Astrocyte of the hippocampus (primary cell): ENCODE measurements at regions not wholly inside any gene's neighbourhood (a gene's known extent, or its start where the extent isn't known, plus 50 kb on each side); places are given as distances from the start of the nearest gene placed in this dataset.
A peak's percentile ranks its signal among the peaks of the same experiment; 100 is the strongest.

Experiments used
- DNase-seq: peaks from one replicate; pipeline ENCODE4 v3.0.0; 2011; ENCODE audit warnings: low read depth, low spot score

GRCh38 chr13:67374391-67374790 lies 144.3 kb upstream of the PCDH9 start:
- DNase-seq = no peak

GRCh38 chr13:67372868-67373464 lies 142.8 kb upstream of the PCDH9 start:
- no peak for DNase-seq

DNA sequence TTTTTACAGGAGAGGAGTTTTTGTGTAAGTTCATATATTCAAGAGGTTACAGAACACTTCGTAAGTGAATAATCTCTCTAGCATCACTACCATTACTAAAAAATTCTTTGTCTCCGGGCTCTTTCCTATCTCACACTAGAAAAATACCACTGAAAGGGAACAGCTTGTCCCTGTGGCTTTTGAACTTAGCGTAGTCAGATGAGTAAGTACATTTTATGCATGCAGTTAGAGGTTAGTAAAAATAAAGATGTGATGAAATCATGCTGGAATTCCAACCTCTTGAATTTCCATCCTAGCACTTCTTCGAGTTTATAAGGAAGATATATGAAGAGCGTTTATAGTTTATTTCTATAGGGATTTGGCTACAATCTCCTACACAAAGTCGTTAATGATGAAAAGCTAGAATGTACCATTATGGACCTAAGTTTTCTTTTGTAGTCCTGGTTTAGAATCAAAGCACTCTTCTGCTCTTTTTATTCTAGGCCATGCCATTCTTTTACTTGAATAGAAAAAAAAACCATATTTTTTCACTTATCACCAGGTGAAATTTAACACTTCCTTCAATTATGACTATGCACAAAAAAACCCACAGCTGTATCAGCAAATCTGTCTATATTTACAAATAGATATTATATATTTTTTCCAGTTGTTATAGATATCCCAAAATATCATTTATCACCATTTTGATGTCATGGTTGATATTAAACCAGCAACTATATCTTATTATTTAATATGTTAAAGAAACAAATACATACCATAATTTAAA lies 139.9 kb upstream of the PCDH9 start:
- peak; percentile 90 for DNase-seq

GRCh38 chr13:67367399-67367798 lies 137.3 kb upstream of the PCDH9 start:
- no peak for DNase-seq

DNA sequence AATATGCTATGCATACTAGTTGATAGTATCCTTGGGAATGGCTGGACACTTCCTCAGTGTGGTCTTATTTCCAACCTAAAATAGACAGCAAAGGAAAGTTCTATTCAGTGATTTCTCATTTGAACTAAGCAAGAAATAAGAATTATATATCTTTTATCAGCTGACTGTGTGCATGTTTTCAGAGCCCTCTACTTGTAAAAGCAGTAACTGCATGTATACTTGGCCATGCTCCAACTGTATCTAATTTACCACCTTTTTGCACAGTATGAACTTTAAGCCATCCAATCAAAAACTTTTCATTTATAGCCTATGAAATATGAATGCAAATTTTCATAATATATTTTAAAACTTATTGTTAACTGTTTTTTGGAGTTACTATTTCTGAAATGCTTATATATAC lies 136.4 kb upstream of the PCDH9 start:
- no peak for DNase-seq

- no peak for DNase-seq
Measured at GRCh38 chr13:67355812-67356476, 125.8 kb upstream of the PCDH9 start.

GRCh38 chr13:67353941-67354340 lies 123.8 kb upstream of the PCDH9 start:
- no peak for DNase-seq

DNA sequence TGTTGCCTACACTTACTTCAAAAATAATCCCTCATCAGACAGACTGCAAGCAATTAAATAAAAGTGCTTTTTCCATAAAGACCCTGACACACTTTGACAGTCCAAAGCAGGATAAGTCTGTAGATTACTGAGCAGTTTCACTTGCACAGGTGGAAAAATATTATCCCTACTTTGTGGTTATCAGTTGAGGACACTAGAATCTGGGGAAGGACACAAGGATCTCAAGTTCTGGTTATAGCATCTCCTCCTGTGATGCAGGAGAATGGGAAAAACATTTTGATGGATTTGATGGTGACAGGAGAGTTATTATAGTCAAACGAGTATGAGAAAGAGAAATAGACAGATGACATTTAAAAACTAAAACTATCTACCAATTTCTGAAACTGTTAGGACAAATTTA lies 122.9 kb upstream of the PCDH9 start:
- DNase-seq = no peak

- no peak for DNase-seq
Measured at GRCh38 chr13:67351909-67352308, 121.8 kb upstream of the PCDH9 start.

DNA sequence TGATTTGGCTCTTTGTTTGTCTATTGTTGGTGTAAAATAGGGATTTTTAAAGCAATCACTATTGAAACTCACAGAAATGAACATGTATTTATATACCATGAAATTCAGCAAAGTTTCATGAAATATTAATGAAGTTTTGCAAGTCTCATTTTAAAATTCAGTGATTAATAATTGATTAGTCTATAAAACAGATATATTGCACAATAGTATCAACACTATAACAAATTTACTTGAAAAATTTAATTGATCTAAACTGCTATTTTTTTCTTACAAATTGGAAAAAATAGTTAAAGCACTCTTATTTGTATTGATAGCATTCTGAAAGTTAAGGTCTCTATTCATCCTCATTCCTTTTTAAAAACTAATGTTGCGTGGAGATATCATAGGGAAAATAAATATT lies 121.0 kb upstream of the PCDH9 start:
- no peak for DNase-seq

- no peak for DNase-seq
Measured at GRCh38 chr13:67343777-67344176, 113.6 kb upstream of the PCDH9 start.

- DNase-seq = no peak
Measured at GRCh38 chr13:67341406-67341805, 111.3 kb upstream of the PCDH9 start.

- DNase-seq = no peak
Measured at GRCh38 chr13:67330149-67330548, 100.0 kb upstream of the PCDH9 start.

- no peak for DNase-seq
Measured at GRCh38 chr13:67328895-67329294, 98.8 kb upstream of the PCDH9 start.

DNA sequence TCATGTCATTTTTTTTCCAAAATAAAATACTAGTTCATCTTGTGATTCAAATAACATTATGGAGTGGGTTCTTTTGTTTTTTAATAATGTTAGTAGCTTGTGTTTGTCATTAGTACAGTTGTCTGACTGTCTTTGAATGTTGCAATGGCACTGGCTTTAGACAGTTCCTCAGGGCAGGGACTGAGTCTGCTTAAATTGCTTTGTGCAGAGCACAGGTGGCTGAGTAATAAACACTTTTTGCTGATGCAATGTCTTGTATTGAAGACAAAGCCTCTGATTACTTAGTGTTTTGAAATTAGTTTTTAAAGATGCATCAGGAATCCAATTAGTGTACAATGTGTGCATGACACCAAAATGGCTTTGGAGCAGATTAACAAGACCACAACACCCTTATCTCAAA lies 88.7 kb upstream of the PCDH9 start:
- DNase-seq = no peak

DNA sequence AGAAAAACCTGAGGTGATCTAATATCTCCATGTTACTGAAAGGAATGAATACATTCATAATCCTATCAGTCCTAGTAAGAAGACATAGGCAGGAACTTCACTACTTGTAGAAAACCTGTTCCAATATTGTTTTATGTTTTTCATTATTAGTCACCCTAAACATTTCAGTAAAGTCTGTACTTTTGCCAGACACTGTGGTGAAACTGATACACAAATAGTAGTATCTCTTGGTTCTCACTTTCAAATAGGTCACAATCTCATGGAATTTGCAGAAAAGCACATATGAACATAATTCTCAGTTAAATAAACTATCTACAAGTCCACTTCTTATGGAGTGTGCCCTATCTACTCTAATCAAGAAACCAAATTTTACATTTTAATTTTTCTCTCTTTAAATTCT lies 88.3 kb upstream of the PCDH9 start:
- DNase-seq = no peak

DNA sequence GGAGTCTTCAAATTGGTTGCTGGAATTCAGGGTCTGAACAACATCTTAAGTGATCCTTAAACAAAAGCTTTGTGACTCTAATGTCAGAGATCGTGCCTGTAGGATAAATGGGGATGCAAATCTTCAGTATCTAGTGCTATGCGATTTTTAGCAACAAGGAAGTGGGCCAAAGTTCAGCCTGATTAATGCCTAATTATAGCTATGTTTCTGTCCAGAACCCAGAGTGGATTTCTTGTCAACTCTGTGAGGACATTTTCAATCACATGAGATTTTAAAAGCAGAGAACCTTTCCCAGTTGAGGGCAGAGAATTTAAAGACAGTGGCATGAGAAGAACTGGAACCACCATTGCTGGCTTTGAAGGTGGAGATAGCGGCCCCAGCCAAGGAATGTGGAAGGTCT lies 84.3 kb upstream of the PCDH9 start:
- DNase-seq = no peak

GRCh38 chr13:67308004-67308772 lies 78.1 kb upstream of the PCDH9 start:
- no peak for DNase-seq

DNA sequence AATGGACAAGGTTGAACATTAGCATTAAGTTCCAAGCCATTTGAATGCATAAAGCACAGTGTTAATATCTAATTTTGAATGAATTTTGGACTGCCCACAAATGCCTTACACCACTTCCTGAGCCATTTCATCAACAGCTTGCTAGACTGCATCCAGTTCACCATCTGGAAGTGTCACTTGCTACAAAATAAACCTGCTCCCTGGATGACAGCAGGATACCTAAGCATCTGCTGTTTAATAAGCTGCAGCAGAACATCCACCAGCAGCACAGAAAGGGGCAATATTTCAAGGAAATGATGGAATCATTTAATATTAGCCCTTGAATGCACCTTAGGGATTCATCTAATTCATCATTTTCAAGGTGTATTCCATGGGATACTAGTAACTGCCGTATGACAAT lies 76.6 kb upstream of the PCDH9 start:
- DNase-seq = no peak

DNA sequence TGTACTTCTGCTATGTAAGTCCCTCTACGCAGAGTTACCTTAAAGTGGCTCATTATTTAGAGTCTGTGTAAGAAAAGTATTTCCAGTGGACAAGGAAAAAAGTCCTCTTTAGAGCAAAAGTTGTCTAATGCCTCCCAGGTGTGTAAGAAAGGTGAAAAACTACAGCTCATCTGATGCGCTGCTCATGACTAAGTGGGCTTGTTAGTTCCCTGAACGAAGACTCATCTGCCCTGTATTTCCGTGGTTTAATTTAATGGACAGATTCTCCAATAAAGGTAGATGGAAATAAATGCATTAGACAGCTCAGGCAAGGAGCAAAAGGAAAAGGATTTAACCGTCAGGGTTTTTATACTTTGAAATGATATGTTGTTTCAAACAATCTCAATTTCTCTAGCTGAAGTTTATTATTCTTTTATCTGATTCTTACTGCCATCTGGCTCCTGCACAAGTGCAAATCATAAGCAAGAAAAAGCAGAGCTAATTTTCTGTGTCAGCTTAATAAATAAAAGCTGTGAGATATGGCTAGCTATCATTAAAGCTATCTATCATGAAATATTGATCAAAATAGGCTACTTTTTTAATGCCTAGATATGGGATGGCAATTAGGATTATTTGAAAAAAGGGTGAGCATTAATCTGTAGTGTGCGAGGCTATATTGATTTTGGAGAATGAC lies 73.7 kb upstream of the PCDH9 start:
- no peak for DNase-seq

GRCh38 chr13:67299751-67300150 lies 69.6 kb upstream of the PCDH9 start:
- DNase-seq = peak; percentile 37
